B cell (primary cell): ENCODE measurements at regions not wholly inside any gene's neighbourhood (a gene's known extent, or its start where the extent isn't known, plus 50 kb on each side); places are given as distances from the start of the nearest gene placed in this dataset.

Source experiments
- ATAC-seq: fragments of 200-7000 bp; cut with Tn5 transposase; one replicate; pipeline ENCODE4 v1.10.0; 2021; ENCODE audit warnings: low read depth, mild to moderate bottlenecking, moderate number of reproducible peaks, moderate library complexity
- CTCF ChIA-PET: fragments of 350-600 bp; sonication (Branson Sonifier 250); formaldehyde crosslinking; loops from one replicate; lab custom pipeline; 2021; ENCODE audit warnings: antibody characterized with exemption, inconsistent platforms; lab: Charles Lee
- POLR2A ChIA-PET: fragments of 350-600 bp; sonication (Branson Sonifier 250); formaldehyde crosslinking; loops from one replicate; lab custom pipeline; 2021; ENCODE audit warnings: antibody characterized with exemption; lab: Charles Lee
- DNase-seq: peaks from one replicate; pipeline ENCODE4 v3.0.0; 2013
- H2AFZ ChIP-seq: 2 replicates; pipeline ENCODE4 v1.6.1; 2012; ENCODE audit warnings: mild to moderate bottlenecking, low read depth, low read length; ENCODE audit not compliant: insufficient read depth, poor library complexity, severe bottlenecking
- H3K27ac ChIP-seq, 2 donors: 1 replicate in 1 of 2; 2 replicates in 1 of 2; pipeline ENCODE4 v1.5.1; 2012 to 2013; ENCODE audit warnings: low read length in 2 of 2, mild to moderate bottlenecking in 2 of 2, moderate library complexity in 1 of 2
- H3K27me3 ChIP-seq, 4 experiments: fragments of 200-600 bp in 1 of 4; sonication (generic) in 1 of 4; replicated peaks in 1 of 4; 1 replicate in 2 of 4; 2 replicates in 2 of 4; pipeline versions ENCODE4 v1.6.1 to v1.7.0; 2013 to 2016; ENCODE audit warnings: low read length in 3 of 4, mild to moderate bottlenecking in 2 of 4, mixed read lengths in 1 of 4, moderate library complexity in 1 of 4; ENCODE audit not compliant: insufficient read depth in 4 of 4, control insufficient read depth in 3 of 4; ENCODE audit errors: control extremely low read depth in 1 of 4
- H3K36me3 ChIP-seq, 2 experiments: replicated peaks in 1 of 2; 1 replicate in 1 of 2; 2 replicates in 1 of 2; pipeline versions ENCODE4 v1.6.1 to v1.7.1; 2013; ENCODE audit warnings: low read length in 1 of 2; ENCODE audit not compliant: insufficient read depth in 2 of 2, control insufficient read depth in 1 of 2; ENCODE audit errors: control extremely low read depth in 1 of 2, extremely low read depth in 1 of 2
- H3K4me1 ChIP-seq, 2 donors: fragments of 200-600 bp in 1 of 2; sonication (generic) in 1 of 2; 1 replicate in 1 of 2; 2 replicates in 1 of 2; pipeline versions ENCODE4 v1.5.1 to v1.6.1; 2013 to 2017; ENCODE audit warnings: low read length in 2 of 2; ENCODE audit not compliant: control insufficient read depth in 2 of 2, insufficient read depth in 2 of 2
- H3K4me2 ChIP-seq: replicated peaks from 2 replicates; pipeline ENCODE3; 2012; ENCODE audit warnings: mild to moderate bottlenecking, low read depth, low read length; ENCODE audit not compliant: poor library complexity, severe bottlenecking
- H3K4me3 ChIP-seq, 5 experiments: fragments of 200-600 bp in 1 of 5; sonication (generic) in 1 of 5; 1 replicate in 3 of 5; 2 replicates in 2 of 5; pipeline versions ENCODE4 v1.5.1 to v1.7.0; 2011 to 2016; ENCODE audit warnings: low read length in 4 of 5, mild to moderate bottlenecking in 4 of 5, low read depth in 2 of 5, control low read depth in 1 of 5, moderate library complexity in 1 of 5; ENCODE audit not compliant: insufficient read depth in 1 of 5; ENCODE audit errors: control extremely low read depth in 1 of 5, extremely low read depth in 1 of 5
- H3K79me2 ChIP-seq: fragments of 200-600 bp; sonication (generic); one replicate; pipeline ENCODE4 v1.6.0; 2016; ENCODE audit warnings: low read length; ENCODE audit not compliant: control insufficient read depth, insufficient read depth
- H3K9ac ChIP-seq: fragments of 200-600 bp; sonication (generic); 2 replicates; pipeline ENCODE4 v1.6.1; 2017; ENCODE audit warnings: mild to moderate bottlenecking, low read length, moderate library complexity
- H3K9me3 ChIP-seq, 3 donors: one replicate each; pipeline versions ENCODE4 v1.6.1 to v1.7.1; 2013; ENCODE audit warnings: low read length in 2 of 3; ENCODE audit not compliant: control insufficient read depth in 2 of 3, insufficient read depth in 1 of 3; ENCODE audit errors: control extremely low read depth in 1 of 3
- H4K20me1 ChIP-seq: 2 replicates; pipeline ENCODE4 v1.6.0; 2012; ENCODE audit warnings: mild to moderate bottlenecking, low read length; ENCODE audit not compliant: insufficient read depth, control insufficient read depth, poor library complexity, severe bottlenecking
- H3K27ac Mint-ChIP-seq: one replicate; pipeline ENCODE4 v1.8.0; 2021; ENCODE audit warnings: mixed read lengths
- H3K27me3 Mint-ChIP-seq: one replicate; pipeline ENCODE4 v1.8.0; 2021; ENCODE audit warnings: mixed read lengths
- H3K4me1 Mint-ChIP-seq: one replicate; pipeline ENCODE4 v1.8.0; 2021; ENCODE audit warnings: mixed read lengths
- H3K4me3 Mint-ChIP-seq: one replicate; pipeline ENCODE4 v1.8.0; 2021; ENCODE audit warnings: mixed read lengths
- H3K9me3 Mint-ChIP-seq: one replicate; pipeline ENCODE4 v1.8.0; 2022; ENCODE audit warnings: mixed read lengths; ENCODE audit not compliant: insufficient read depth
- EZH2 ChIP-seq: IDR thresholded peaks from 2 replicates; pipeline ENCODE4 v1.6.1; 2012; ENCODE audit warnings: borderline replicate concordance, low read depth, mild to moderate bottlenecking, moderate library complexity, low read length; ENCODE audit not compliant: insufficient read depth, poor library complexity, severe bottlenecking
- WGBS: methylation state at CpG from one replicate; pipeline ENCODE4 v1.1.5; 2013; ENCODE audit warnings: missing lambda C conversion rate; ENCODE audit not compliant: insufficient coverage; 5-methylcytosine and 5-hydroxymethylcytosine counted together
- intact Hi-C: fragments of 100-400 bp; cut with micrococcal nuclease; formaldehyde crosslinking; loops from one replicate; pipeline ENCODE4 v1.10.0; 2022
- TF ChIP-seq, protein P1 (sequence below): fragments of 200-600 bp; IDR thresholded peaks from one replicate; pipeline ENCODE4 v1.8.0; 2022; ENCODE audit warnings: antibody characterized with exemption, mild to moderate bottlenecking

DNA sequence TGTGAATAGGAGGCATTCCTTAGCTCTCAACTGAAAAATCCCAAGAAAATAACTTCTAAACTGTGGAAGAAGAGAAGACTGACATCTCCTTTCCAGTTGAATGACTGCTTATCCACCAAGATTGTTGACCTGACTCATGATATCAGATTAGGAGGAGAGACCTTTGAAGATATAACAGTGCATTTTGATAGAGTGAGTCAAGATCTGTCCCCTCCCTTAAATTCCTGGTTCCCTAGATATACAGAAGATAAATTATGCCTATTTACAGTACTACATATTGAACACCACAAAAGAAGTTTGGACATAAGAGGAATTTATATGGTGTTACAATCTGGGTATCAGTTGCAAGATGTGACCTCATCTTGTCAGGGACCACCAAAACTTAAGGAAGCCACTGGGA lies 285.3 kb upstream of the ZSWIM2 start:
- Mint-ChIP-seq H3K9me3 (peaks cover 6% of the 10 kb centered on the region), H3K27me3 (no peaks in the 10 kb centered on the region), H3K4me1 (no peaks in the 10 kb centered on the region), H3K27ac (no peak overlapping the region), H3K4me3 (no peak overlapping the region)
- ChIA-PET CTCF (no interaction called here), POLR2A (no interaction called here)
- Histone ChIP-seq H4K20me1 (no peaks in the 10 kb centered on the region), H3K4me3 (no peak overlapping the region), H3K79me2 (no peaks in the 10 kb centered on the region), H3K4me2 (no peak overlapping the region), H3K4me1 (no peaks in the 10 kb centered on the region), H3K27me3 (no peaks in the 10 kb centered on the region), H2AFZ (no peak overlapping the region), H3K9me3 (peaks cover 0 to 3% (median 0%) of the 10 kb centered on the region in 3 donors), H3K27ac (no peak overlapping the region), H3K9ac (no peak overlapping the region), H3K36me3 (no peaks in the 10 kb centered on the region)
- intact Hi-C loops: no loop called here
- ATAC-seq: no peak
- TF ChIP-seq, protein P1, sequence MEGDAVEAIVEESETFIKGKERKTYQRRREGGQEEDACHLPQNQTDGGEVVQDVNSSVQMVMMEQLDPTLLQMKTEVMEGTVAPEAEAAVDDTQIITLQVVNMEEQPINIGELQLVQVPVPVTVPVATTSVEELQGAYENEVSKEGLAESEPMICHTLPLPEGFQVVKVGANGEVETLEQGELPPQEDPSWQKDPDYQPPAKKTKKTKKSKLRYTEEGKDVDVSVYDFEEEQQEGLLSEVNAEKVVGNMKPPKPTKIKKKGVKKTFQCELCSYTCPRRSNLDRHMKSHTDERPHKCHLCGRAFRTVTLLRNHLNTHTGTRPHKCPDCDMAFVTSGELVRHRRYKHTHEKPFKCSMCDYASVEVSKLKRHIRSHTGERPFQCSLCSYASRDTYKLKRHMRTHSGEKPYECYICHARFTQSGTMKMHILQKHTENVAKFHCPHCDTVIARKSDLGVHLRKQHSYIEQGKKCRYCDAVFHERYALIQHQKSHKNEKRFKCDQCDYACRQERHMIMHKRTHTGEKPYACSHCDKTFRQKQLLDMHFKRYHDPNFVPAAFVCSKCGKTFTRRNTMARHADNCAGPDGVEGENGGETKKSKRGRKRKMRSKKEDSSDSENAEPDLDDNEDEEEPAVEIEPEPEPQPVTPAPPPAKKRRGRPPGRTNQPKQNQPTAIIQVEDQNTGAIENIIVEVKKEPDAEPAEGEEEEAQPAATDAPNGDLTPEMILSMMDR: no peak
- TF ChIP-seq EZH2: no peak
- DNase-seq: no peak

GRCh38 chr2:187129868-187130267 lies 280.9 kb upstream of the ZSWIM2 start:
- H3K9me3 Mint-ChIP-seq: peaks cover 6% of the 10 kb centered on the region
- POLR2A ChIA-PET: no interaction called here
- intact Hi-C loops: loop anchor here (10.0 kb wide), 1 partner anchor 465 kb away; no protein-coding TSS in a partner anchor
- Histone ChIP-seq H3K27me3 (no peaks in the 10 kb centered on the region), H3K79me2 (no peaks in the 10 kb centered on the region), H3K4me2 (no peak overlapping the region), H3K9me3 (peaks cover 0 to 3% (median 0%) of the 10 kb centered on the region in 3 donors), H2AFZ (no peak overlapping the region), H3K4me3 (no peak overlapping the region), H4K20me1 (no peaks in the 10 kb centered on the region), H3K36me3 (no peaks in the 10 kb centered on the region), H3K27ac (no peak overlapping the region), H3K4me1 (no peaks in the 10 kb centered on the region), H3K9ac (no peak overlapping the region)
- CTCF ChIA-PET: no interaction called here
- DNase-seq: no peak
- no peak overlapping the region for H3K27ac Mint-ChIP-seq
- H3K4me3 Mint-ChIP-seq: no peak overlapping the region
- no peaks in the 10 kb centered on the region for H3K4me1 Mint-ChIP-seq
- TF ChIP-seq, protein P1: no peak
- TF ChIP-seq EZH2: no peak
- ATAC-seq: no peak
- 83% methylated on average over 1 of the region's 1 CpG for WGBS
- H3K27me3 Mint-ChIP-seq: no peaks in the 10 kb centered on the region
